HG02870 (cell line): ENCODE measurements at regions not wholly inside any gene's neighbourhood (a gene's known extent, or its start where the extent isn't known, plus 50 kb on each side); places are given as distances from the start of the nearest gene placed in this dataset.
"Not testable (repeated sequence)": the region's sequence is repeated elsewhere in the genome, so short reads cannot be mapped to it uniquely, and the experiment has no call there.

Experiments used
- ATAC-seq: cut with Tn5 transposase; IDR thresholded peaks from one replicate; pipeline ENCODE4 v1.9.1; 2021; ENCODE audit warnings: mild to moderate bottlenecking, moderate library complexity; ENCODE audit not compliant: unreplicated experiment

DNA sequence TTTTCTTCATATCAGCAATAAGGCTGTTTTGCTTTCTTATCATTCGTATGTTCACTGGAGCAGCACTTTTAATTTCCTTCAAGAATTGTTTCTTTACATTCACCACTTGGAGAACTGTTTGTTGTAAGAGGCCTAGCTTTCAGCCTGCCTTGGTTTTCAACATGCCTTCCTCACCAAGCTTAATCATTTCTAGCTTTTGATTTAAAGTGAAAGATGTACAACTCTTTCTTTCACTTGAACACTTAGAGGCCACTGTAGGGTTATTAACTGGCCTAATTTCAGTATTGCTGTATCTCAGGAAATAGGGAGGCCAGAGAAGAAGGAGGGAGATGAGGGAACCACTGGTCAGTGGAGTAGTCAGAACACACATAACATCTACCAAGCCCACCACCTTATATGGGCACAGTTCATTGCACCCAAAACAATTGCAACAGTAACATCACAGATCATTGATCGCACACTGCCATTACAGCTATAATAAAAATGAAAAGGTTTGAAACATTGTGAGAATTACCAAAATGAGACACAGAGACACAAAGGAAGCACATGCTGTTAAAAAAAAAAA, 181.4 kb upstream of the TUBA3C start:
- ATAC-seq: peak; percentile 61

DNA sequence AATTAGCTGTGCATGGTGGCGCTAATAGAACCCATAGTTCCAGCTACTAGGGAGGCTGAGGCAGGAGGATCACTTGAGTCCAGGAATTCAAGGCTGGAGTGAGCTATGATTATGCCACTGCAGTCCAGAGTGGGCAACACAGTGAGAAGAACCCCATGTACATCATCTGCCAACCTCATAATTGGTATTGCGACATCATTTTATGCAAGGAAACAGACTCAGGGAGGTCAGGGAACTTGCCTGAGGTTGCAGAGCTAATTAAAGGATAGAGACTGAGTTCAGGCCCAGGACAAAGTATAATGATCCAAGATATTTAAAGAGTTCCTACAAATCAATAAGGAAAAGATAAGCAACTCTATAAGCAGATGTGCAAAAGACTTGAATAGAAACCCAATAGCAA, 178.1 kb upstream of the TUBA3C start:
- not testable (repeated sequence) for ATAC-seq

DNA sequence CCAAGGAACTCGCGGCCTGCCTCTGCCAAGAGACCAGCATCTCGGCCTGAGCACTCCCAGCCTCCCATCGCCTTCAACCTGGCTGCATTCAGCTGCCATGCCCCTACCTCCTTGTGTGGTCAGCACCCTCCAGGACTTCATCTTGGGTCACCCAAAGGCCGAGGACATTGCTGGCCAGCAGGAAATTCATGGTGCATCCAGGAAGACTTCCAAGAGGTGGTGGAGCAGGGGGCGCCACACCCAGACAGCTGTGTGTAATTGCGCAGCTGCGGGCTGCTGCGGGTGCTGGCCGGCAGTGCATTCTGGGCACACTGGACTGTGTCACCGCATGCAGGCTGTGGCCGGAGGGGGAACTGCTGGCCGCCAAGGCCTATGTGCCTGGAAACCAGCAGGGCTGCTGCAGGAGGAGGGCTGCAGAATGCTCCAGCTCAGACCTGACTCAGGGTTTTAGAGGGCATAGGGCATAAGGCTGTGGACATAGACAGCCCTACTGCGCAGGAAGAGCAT, 164.3 kb upstream of the TUBA3C start:
- no peak for ATAC-seq

DNA sequence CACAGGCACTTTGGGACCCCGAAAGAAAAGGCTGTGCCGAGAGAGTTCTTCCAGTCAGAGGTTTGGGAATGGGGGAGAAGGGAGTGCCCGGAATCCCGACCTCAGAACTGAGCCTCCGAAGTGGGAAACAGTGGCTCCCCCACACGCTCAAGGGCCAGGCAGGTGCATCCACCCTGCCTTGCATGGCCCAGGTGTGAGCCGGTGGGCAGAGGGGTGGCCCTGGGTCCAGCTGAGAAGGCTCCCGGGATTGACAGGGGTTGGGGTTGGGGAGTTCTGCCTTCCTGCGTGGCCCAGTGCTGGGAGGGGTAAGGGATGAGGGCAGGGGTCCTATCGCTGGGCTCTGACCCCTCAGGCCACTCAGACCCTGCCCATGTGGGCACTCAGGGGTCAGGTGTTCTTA, 163.5 kb upstream of the TUBA3C start:
- no peak for ATAC-seq

DNA sequence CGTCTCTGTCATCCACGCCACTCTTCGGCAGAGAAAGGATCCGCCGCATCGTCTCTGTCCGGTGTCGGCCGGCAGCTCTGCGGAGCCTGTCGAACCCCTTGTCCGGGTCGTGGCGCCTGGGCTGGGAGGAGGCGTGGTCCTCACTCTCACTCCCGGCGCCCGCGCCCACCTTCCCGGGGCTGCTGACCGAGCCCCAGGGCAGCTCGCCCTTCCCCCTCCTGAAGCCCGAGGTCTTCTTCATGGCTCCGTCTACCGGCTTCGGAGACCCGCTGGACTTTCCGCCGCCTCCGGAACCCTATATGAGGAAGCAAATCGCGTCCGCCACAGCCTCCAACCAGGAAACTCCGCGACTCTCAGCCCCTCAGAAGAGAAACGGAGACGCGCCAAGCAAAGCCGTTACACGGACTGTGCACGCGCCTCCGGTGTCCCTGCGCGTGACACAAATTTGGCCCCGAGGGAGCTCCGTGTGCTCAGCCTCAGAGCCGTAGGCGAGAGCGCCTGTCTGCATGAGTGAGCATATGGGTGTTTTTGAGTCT, 163.0 kb upstream of the TUBA3C start:
- ATAC-seq: peak; percentile 58

DNA sequence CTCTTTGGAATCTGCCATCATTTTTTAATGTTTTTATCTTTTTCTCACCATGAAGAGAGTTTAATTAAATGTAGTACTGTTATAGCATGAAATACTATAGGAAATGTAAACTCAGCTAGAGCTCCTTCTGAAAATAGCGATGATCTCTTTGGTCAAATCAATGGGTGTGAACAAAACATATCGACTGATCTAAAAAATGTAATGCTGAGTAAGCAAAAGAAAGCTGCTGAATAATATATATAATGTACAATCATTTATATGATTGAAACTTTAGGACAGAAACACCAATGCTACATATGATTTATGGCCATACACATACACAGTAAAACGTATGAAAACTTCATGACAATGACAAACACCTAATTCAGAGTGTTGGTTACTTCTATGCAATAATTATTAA, 150.8 kb upstream of the TUBA3C start:
- no peak for ATAC-seq

DNA sequence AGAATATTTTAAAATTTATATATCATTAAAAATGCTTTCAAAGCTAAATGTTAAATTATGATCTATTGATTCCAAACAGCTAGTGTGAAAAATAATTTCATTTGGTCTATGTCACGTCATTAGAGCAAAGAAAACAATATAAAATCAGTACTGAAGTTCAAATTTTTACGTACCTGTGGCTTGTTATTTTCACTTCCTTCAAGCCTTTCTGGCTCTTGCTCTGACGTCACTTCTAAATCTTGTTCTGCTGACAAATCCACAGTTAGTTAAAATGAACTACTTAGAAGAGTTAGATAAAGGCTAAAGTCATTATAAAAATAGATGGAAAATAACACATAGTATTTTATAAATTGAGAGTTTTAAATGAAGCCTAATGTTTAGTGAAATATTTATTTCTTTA, 147.7 kb upstream of the TUBA3C start:
- no peak for ATAC-seq

DNA sequence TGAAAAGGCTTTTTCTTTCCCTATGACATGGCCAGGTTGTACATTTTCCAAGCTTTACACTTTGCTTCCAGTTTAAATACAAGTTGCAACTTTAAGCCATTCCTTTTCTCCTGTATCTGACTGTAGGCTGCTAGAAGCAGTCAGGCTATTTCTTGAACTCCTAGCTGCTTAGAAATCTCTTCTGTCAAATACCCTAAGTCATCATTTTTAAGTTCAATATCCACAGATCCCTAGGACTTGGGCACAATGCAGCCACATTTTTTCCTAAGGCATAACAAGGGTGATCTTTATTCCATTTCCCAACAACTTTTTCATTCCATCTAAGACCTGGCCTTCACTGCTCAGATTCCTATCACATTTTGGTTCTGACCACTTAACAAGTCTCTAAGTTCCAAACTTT, 142.7 kb upstream of the TUBA3C start:
- ATAC-seq: no peak

DNA sequence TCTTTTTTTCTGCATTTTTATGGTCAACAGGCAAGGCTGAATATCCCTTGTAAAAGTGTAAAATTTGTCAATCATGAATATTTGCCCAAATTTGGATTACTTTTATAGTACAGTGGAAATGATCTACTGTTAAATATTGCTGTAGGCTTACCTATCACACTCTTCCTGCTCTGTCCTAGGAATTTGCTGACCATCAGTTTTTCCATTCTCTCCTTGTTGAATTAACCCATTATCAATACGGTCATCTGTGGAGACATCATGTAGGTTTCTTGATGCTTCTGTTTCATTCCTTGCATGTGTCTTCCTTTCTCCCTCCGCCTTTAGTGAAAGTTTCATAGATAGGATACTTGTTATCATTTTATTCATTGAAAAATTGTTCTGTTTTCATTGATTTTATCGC, 139.6 kb upstream of the TUBA3C start:
- ATAC-seq: no peak

DNA sequence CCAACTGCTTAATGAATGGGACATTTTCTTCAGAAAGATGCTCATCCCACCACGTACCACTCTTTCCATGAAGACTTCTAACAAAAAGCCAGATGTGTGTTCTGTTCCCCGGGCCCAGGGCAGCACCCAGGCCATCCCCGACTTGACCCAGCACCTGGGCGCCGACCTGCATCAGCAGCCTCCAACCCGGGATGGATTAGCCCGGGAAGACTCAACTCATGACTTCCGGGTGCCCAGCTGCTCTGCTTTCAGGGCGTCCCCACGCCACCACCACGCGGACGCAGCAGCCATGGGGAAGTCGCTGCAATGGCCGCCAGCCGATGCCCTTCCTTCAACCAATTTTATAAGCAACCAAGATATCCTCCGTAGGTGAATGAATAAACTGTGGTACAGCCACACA, 123.8 kb upstream of the TUBA3C start:
- ATAC-seq: no peak

DNA sequence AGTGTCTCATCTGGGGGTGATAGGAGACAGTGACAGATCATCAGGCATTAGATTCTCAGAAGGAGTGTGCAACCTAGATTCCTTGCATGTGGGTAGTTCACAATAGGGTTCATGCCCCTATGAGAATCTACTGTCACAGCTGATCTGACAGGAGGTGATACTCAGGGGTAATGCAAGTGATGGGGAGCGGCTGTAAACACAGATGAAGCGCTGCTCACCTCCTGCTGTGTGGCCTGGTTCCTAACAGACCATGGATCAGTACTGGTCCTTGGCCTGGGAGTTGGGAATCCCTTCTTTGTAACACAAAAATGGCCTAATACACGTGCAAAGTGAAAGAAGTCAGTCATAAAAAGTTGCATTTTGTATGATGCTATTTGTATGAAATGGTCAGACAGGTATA, 107.6 kb upstream of the TUBA3C start:
- no peak for ATAC-seq

DNA sequence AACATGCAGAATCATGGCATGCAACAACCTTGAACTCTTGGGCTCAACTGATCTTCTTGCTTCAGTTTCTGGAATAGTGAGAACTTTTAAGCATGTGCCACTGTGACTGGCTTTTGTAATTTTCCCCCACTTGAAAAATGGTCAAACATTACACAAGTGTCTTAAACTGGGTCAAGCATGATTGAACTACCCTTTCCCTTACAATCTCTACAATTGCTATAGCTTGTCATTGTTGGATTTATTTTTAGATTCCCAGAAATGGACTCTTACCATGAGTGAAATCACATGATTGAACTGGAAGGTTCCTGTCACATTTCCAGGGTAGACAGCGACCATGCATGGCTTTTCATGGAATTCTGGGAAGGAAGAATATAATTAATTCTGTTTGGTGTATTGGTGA, 102.2 kb upstream of the TUBA3C start:
- no peak for ATAC-seq

DNA sequence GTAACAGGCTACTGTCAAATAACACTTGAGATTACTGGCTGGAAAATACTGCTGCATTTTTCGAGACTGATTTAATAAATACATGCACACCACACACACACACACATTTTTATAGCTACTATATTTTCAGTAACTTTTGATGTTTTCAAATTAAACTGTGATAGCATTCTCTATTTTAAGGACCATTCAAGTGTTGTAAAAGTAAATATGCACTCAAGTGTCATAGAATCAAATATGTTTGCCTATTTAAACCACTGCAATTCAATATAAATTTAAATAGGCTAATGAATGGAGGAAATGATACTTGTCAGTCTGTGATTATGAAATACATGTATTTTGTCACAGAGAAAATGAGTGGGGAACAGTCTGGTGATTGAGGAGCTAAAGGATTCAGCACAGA, 86.7 kb upstream of the TUBA3C start:
- ATAC-seq: no peak

DNA sequence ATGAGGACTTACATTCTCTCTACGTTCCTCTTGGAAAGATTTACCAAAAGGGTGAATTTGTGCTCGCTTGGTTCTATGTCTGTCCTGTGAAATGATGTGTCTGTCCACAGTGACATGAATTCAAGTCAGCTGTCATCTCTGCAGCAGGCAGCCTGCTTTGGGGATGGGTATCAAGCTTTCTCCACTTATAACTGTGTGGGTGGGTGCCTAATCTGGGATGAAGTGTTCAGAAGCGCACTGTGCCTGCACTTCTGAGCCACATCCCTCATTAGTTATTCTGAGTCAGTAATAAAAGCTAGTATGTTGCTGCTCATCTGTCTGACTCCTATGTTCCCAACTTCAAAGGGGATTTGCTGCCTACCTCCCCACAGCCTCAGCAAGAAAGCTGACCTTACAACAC, 86.1 kb upstream of the TUBA3C start:
- ATAC-seq: no peak

DNA sequence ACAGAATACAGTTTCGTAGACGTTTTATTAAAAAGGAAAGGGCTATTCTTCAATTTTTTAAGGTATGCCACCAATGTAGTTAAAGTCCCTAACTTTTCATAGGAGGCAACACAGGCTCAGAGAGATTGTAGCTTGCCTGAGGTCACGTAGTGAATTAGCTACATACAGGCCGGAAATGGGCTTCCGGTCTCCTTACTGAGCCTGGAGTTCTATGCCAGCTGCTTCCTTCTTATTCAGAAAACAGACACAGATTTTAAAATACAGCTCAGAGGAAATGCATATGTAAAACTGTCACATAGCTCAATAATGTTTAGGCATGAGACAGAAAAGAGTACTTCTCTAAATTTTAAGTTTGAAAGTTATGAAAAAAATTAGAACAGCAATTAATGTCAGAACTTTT, 85.4 kb upstream of the TUBA3C start:
- no peak for ATAC-seq

DNA sequence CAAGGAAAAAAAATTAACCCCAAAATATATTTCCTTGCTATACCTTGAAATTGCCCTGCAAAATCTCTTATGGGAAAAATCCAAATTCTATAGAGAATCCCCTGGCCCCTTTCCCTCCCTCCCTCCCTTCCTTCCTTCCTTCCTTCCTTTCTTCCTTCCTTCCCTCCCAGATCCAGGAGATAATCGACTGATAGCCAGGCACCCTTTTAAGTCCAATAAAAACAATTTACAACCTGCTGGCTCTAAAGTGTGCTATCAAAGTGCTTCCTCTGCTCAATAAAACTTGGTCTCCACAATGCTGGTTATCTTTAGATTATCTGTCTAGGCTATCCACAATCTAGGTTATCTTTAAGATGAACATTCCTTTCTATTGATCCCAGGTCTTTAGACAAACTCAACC, 83.1 kb upstream of the TUBA3C start:
- ATAC-seq: no peak

DNA sequence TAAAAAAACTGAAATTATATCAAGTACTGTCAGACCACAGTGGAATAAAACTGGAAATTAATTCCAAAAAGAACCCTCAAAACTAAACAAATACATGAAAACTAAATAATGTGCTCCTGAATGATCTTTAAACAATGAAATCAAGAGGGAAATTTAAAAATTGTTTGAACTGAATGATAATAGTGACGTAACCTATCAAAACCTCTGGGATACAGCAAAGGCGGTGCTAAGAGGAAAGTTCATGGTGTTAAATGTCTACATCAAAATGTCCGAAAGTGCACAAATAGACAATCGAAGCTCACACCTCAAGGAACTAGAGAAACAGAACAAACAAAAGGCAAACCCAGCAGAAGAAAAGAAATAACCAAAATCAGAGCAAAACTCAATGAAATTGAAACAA, 70.8 kb upstream of the TUBA3C start:
- ATAC-seq: no peak

DNA sequence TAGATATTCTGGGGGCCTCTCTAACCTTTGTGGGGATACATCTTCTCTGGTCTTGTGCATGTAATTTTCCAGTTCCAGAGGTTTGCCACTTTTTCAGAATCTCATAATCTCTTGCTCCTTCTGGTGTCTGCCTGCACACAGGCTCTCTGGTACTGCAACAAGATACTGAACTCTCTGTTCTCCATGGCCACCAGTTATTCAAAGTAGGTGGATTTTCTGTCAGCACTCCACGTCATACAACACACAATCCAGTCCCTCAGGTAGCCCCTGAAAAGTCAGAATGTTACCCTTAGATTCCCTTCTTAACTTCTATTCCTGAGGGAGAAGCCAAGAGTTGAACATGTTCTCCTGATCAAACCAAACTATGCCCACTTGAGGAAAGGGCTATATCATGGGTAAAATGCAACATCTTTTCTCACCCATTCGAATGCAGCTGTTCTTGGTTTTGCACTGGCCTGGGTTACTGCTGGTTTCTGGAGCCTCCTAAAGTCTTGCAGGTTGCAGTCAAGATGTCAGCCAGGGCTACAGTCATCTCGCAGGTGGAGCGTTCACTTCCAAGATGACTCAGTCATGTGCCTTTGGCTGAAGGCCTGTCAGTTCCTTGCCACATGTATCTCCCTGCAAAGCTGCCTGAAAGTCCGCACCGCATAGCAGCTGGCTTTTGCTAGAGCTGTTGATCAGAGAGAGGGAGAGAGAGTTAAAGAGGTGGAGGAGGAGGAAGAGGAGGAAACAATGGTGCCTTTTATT, 57.7 kb upstream of the TUBA3C start:
- no peak for ATAC-seq
